ENCODE measurements at regions not wholly inside any gene's neighbourhood (a gene's known extent, or its start where the extent isn't known, plus 50 kb on each side); places are given as distances from the start of the nearest gene placed in this dataset.

GRCh38 chr4:1458581-1458980, 52.3 kb upstream of the NKX1-1 start:
- DNase-seq (ENCODE audit: extremely low read depth in 1 of 4, low spot score in 3 of 4): no peak
- BruUV-seq (replicated peaks): no TSS peak
- intact Hi-C loops (cut with micrococcal nuclease): no loop called here
- Histone ChIP-seq H3K9me3 (replicated peaks; ENCODE audit: control insufficient read depth, insufficient read depth, low read depth, low read length) (no peaks in the 10 kb centered on the region), H2AFZ (ENCODE audit: low read depth, low read length) (no peak overlapping the region), H3K4me2 (ENCODE audit: insufficient read depth, low read length) (no peak overlapping the region), H3K4me3 (no peak overlapping the region), H3K36me3 (ENCODE audit: control insufficient read depth, insufficient read depth, low read length) (no peaks in the 10 kb centered on the region), H3K27me3 (ENCODE audit: control insufficient read depth in 2 of 2, insufficient read depth in 2 of 2, low read length in 2 of 2) (peaks cover 35 to 54% of the 10 kb centered on the region in 2 experiments), H3K4me1 (replicated peaks in 1 of 2; ENCODE audit: control insufficient read depth in 2 of 2, insufficient read depth in 2 of 2, low read length in 2 of 2) (peaks cover 0 to 14% of the 10 kb centered on the region in 2 experiments; a peak in 1 of 5 replicates), H3K9me1 (ENCODE audit: control insufficient read depth, insufficient read depth, low read length) (no peaks in the 10 kb centered on the region), H3K9ac (ENCODE audit: insufficient read depth in 1 of 2, low read depth in 2 of 2, low read length in 2 of 2) (no peak overlapping the region), H3K79me2 (ENCODE audit: control insufficient read depth, insufficient read depth, low read length) (no peaks in the 10 kb centered on the region), H4K20me1 (replicated peaks; ENCODE audit: control insufficient read depth, insufficient read depth, low read length) (peaks cover 10% of the 10 kb centered on the region; the same call in 1 of the 2 replicates), H3K27ac (ENCODE audit: extremely low read depth, low read depth, low read length) (no peak overlapping the region)
- TF ChIP-seq NCOA2 (IDR thresholded peaks at IDR 0.05; ENCODE audit: partially characterized antibody in 2 of 2) (no peak), TGIF2 (CRISPR knock-in tag; IDR thresholded peaks at IDR 0.05) (no peak), ZNF146 (CRISPR knock-in tag; IDR thresholded peaks at IDR 0.05; ENCODE audit: unreplicated experiment) (no peak), TRIM28 (IDR thresholded peaks at IDR 0.05) (no peak), DDX20 (tag; IDR thresholded peaks at IDR 0.05; ENCODE audit: low read depth) (no peak), NFRKB (IDR thresholded peaks at IDR 0.05; ENCODE audit: low read depth) (no peak), RBFOX2 (IDR thresholded peaks at IDR 0.05; ENCODE audit: low read depth, low read length) (no peak), HMGN3 (IDR thresholded peaks at IDR 0.05; ENCODE audit: borderline replicate concordance, extremely low read depth, insufficient read length, low read depth, low read length) (no peak), ZNF12 (CRISPR knock-in tag; IDR thresholded peaks at IDR 0.05) (no peak)
- TF ChIP-seq, protein P1, sequence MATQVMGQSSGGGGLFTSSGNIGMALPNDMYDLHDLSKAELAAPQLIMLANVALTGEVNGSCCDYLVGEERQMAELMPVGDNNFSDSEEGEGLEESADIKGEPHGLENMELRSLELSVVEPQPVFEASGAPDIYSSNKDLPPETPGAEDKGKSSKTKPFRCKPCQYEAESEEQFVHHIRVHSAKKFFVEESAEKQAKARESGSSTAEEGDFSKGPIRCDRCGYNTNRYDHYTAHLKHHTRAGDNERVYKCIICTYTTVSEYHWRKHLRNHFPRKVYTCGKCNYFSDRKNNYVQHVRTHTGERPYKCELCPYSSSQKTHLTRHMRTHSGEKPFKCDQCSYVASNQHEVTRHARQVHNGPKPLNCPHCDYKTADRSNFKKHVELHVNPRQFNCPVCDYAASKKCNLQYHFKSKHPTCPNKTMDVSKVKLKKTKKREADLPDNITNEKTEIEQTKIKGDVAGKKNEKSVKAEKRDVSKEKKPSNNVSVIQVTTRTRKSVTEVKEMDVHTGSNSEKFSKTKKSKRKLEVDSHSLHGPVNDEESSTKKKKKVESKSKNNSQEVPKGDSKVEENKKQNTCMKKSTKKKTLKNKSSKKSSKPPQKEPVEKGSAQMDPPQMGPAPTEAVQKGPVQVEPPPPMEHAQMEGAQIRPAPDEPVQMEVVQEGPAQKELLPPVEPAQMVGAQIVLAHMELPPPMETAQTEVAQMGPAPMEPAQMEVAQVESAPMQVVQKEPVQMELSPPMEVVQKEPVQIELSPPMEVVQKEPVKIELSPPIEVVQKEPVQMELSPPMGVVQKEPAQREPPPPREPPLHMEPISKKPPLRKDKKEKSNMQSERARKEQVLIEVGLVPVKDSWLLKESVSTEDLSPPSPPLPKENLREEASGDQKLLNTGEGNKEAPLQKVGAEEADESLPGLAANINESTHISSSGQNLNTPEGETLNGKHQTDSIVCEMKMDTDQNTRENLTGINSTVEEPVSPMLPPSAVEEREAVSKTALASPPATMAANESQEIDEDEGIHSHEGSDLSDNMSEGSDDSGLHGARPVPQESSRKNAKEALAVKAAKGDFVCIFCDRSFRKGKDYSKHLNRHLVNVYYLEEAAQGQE (IDR thresholded peaks at IDR 0.05; ENCODE audit: borderline replicate concordance): no peak
- TF ChIP-seq, protein P1 (CRISPR knock-in tag; IDR thresholded peaks at IDR 0.05; ENCODE audit: low read depth): no peak
- POLR2A ChIA-PET: interaction anchor here (0.6 kb wide), 1 partner anchor 88 kb away, joined by 3 read pairs; no protein-coding TSS in a partner anchor
- CTCF ChIA-PET (ENCODE audit: low intra/inter-chr PET ratio): interaction anchor here (0.5 kb wide), 1 partner anchor 121 kb away, joined by 3 read pairs; no protein-coding TSS in a partner anchor
- FAIRE-seq: no peak
- 3% methylated on average over 3 of the region's 3 CpGs for WGBS (ENCODE audit: insufficient coverage, low coverage, missing lambda C conversion rate)
- ATAC-seq: no peak
- in situ Hi-C loops (cut with MboI): no loop called here

Data from K562 (cell line).